Left ventricle myocardium inferior (tissue), 1 donor: ENCODE measurements at regions not wholly inside any gene's neighbourhood (a gene's known extent, or its start where the extent isn't known, plus 50 kb on each side); places are given as distances from the start of the nearest gene placed in this dataset.

Source experiments
- DNase-seq: peaks from one replicate; pipeline ENCODE4 v3.0.0-alpha.2; 2020
- H3K27ac ChIP-seq: fragments of 200-600 bp; replicated peaks from 2 replicates; pipeline ENCODE4 v1.8.0; 2021
- H3K27me3 ChIP-seq: fragments of 200-600 bp; 2 replicates; pipeline ENCODE4 v1.8.0; 2021; ENCODE audit warnings: low read depth
- H3K36me3 ChIP-seq: fragments of 200-600 bp; 2 replicates; pipeline ENCODE4 v1.8.0; 2021
- H3K4me1 ChIP-seq: fragments of 200-600 bp; 2 replicates; pipeline ENCODE4 v1.8.0; 2021
- H3K4me3 ChIP-seq: fragments of 200-600 bp; 2 replicates; pipeline ENCODE4 v1.8.0; 2021; ENCODE audit warnings: mild to moderate bottlenecking, moderate library complexity
- H3K9me3 ChIP-seq: fragments of 200-600 bp; replicated peaks from 2 replicates; pipeline ENCODE4 v1.8.0; 2021
- CTCF ChIP-seq: fragments of 200-600 bp; IDR thresholded peaks from 2 replicates; pipeline ENCODE4 v1.8.0; 2021; ENCODE audit warnings: antibody characterized with exemption, mild to moderate bottlenecking, borderline replicate concordance
- intact Hi-C: fragments of 100-400 bp; cut with micrococcal nuclease; formaldehyde crosslinking; loops from one replicate; pipeline ENCODE4 v1.11.0; 2022
- donor health status: DM: no; HTN: yes; CAD: no; lungs with severe emphysema.

DNA sequence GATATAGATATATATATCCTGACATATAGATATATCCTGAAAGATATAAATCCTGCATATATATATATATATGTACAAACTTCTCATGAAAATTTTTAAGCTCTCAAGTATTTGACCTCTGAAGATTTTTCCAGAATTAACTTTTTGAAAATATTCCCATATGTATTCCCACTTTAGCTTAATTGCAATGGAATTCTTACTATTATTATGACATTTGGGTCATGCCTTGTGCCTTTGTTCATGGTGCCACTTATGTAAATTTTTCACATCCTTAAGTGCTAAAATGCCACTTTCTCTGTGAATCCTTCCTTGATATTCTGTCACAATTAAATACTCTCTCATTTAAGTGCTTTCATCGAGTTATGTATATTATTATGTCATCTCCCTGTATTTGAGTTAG is 398.2 kb upstream of the SEL1L start:
- no peaks in the 10 kb centered on the region for H3K9me3 ChIP-seq
- TF ChIP-seq CTCF, result no peak
- H3K4me3 ChIP-seq, result no peak overlapping the region
- no peaks in the 10 kb centered on the region for H3K4me1 ChIP-seq
- H3K27me3 ChIP-seq, result no peaks in the 10 kb centered on the region
- intact Hi-C loops, result no loop called here
- H3K27ac ChIP-seq, result no peak overlapping the region
- H3K36me3 ChIP-seq, result no peaks in the 10 kb centered on the region
- no peak for DNase-seq

GRCh38 chr14:81936348-81936747 is 402.7 kb upstream of the SEL1L start:
- Histone ChIP-seq H3K36me3 (no peaks in the 10 kb centered on the region), H3K4me1 (no peaks in the 10 kb centered on the region), H3K27me3 (peaks cover 4% of the 10 kb centered on the region), H3K4me3 (no peak overlapping the region), H3K9me3 (no peaks in the 10 kb centered on the region), H3K27ac (no peak overlapping the region)
- intact Hi-C loops, result no loop called here
- no peak for DNase-seq
- TF ChIP-seq CTCF, result no peak

DNA sequence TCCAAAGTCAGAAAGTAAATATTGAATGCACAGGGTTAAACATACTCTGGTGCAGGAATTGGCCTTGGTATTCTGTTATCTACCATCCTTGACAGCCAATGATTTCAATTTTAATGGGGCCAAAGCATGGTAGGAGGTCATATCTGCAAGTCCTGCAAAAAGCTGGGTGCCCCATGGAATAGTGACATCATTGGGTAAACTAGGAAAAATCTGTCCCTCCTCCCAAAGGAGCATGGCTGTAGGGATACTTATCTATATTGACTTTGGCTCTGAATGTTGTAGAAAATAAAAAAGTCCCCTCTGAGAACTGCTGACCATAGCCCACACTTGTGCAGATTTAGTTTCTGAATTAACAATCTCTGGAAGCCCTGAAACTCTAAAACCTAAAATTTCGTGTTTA is 403.2 kb upstream of the SEL1L start:
- no peaks in the 10 kb centered on the region for H3K36me3 ChIP-seq
- H3K27me3 ChIP-seq, result peaks cover 4% of the 10 kb centered on the region
- intact Hi-C loops, result no loop called here
- H3K4me3 ChIP-seq, result no peak overlapping the region
- H3K4me1 ChIP-seq, result no peaks in the 10 kb centered on the region
- no peak for TF ChIP-seq CTCF
- H3K27ac ChIP-seq, result no peak overlapping the region
- no peak for DNase-seq
- no peaks in the 10 kb centered on the region for H3K9me3 ChIP-seq

- intact Hi-C loops, result no loop called here
- Histone ChIP-seq H3K27ac (no peak overlapping the region), H3K27me3 (peaks cover 4% of the 10 kb centered on the region), H3K4me3 (no peak overlapping the region), H3K36me3 (no peaks in the 10 kb centered on the region), H3K9me3 (no peaks in the 10 kb centered on the region), H3K4me1 (no peaks in the 10 kb centered on the region)
- TF ChIP-seq CTCF, result no peak
- DNase-seq, result no peak
These were observed 404.7 kb upstream of the SEL1L start for GRCh38 chr14:81938341-81938740.

GRCh38 chr14:81940651-81941050 is 407.0 kb upstream of the SEL1L start:
- intact Hi-C loops, result no loop called here
- Histone ChIP-seq H3K4me3 (no peak overlapping the region), H3K9me3 (no peaks in the 10 kb centered on the region), H3K4me1 (no peaks in the 10 kb centered on the region), H3K36me3 (no peaks in the 10 kb centered on the region), H3K27me3 (peaks cover 4% of the 10 kb centered on the region), H3K27ac (no peak overlapping the region)
- DNase-seq, result no peak
- no peak for TF ChIP-seq CTCF

- no peaks in the 10 kb centered on the region for H3K9me3 ChIP-seq
- DNase-seq, result no peak
- intact Hi-C loops, result no loop called here
- H3K36me3 ChIP-seq, result no peaks in the 10 kb centered on the region
- no peak overlapping the region for H3K27ac ChIP-seq
- TF ChIP-seq CTCF, result no peak
- no peaks in the 10 kb centered on the region for H3K4me1 ChIP-seq
- H3K4me3 ChIP-seq, result no peak overlapping the region
- peaks cover 4% of the 10 kb centered on the region for H3K27me3 ChIP-seq
These were observed 408.4 kb upstream of the SEL1L start for GRCh38 chr14:81942071-81942470.
